CD4-positive, alpha-beta T cell treated with Interleukin-12 subunit alpha and Interleukin-12 subunit beta, for 1 hour (primary cell): ENCODE measurements at regions not wholly inside any gene's neighbourhood (a gene's known extent, or its start where the extent isn't known, plus 50 kb on each side); places are given as distances from the start of the nearest gene placed in this dataset.
"Not testable (repeated sequence)": the region's sequence is repeated elsewhere in the genome, so short reads cannot be mapped to it uniquely, and the experiment has no call there.

Experiments
- DNase-seq: peaks from one replicate; pipeline ENCODE4 v3.0.0-alpha.2; 2020

DNA sequence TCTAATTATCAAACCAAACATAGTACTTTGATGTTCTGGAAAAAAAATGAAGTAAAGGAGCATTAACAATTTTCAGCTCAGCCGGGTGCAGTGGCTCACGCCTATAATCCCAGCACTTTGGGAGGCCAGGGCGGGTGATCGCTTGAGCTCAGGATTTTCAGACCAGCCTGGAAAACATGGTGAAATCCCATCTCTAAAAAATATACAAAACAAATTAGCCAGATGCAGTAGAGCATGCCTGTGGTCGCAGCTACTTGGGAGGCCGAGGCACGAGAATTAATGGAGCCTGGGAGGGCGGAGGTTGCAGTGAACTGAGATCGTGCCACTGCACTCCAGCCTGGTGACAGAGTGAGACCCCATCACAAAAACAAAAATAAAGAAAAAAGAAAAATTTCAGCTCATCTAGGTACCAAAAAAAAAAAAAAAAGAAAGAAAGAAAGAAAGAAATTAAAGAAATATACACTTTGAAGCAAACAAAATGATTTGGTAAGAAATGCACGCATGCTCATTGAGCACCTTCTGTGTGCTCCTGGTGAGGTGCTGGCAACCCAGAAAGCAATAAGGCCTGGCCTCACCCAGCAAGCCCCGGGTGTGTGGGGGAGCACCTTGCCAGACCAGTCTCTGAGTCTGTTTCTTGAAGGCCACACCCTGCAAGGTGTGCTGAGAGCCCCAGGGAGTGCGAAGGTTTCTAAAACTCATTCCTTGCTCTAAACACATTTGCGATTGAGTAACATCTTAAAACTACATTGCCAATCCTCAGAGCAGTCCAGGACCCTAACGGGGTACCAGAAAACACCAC, 133.5 kb downstream of the TFCP2L1 start:
- DNase-seq, result no peak

DNA sequence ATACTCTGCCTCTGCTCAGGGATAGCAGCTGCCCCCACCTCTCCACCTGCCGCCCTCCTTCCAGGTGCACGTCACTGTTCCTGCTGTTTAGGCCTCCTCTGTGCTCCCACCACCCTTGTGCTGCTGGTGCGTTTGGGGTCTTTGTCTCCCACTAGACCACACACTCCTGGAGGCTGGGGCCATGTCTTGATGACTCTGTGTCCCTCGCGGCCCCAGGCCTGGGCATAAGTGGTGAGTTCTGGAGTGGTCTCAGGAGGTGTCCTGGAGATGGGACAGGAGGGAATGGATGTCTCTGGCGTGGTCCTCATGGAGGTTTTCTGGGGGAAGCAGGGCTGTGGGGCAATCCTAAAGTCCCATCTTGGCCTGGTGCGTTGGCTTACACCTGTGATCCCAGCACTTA, 132.1 kb downstream of the TFCP2L1 start:
- DNase-seq, result no peak

DNA sequence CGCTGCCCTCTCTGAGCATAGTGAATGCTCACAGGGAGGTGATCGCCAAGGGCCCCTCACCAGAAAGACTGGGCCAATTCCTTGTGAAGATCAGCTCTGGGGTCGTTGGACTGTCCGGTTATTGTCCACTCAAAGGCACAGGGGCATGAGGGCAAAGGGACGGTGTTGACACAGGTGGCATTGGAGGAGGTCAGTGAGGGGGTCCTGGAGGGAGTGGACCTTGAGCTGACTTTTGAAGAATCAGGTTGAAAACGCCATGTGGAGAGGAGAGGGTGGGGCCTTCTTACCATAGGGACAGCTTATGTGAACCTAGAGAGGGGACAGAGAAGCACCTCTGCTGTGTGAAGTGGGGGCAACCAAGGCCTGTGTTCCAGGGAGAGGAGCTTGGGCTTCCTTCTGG, 131.5 kb downstream of the TFCP2L1 start:
- DNase-seq, result no peak

DNA sequence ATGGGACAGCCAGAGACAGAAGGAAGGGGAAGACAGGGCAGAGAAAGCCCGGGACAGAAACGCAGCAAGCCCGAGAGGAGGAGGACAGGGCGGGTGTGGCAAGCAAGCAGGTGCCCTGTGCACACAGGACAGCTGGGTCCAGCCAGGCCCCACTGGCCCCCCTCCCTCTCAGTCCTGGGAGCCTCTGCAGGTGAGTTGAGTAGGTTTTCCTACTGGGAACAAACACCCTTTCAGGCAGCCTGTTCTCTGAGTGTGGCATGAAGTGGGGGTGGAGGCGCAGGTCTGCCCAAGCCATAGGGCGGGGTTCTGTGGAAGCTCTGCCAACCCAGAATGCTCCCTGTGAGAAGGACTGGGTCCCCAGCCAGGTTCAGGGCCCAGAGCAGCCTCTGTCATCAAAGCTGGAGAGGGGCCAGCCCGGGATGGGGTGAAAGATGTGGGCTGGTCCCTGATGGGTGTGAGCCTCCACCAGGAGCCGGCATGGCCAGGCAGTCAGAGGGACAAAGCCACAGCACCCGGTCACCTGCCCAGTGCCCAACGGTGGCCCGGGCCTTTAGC, 129.4 kb downstream of the TFCP2L1 start:
- no peak for DNase-seq

DNA sequence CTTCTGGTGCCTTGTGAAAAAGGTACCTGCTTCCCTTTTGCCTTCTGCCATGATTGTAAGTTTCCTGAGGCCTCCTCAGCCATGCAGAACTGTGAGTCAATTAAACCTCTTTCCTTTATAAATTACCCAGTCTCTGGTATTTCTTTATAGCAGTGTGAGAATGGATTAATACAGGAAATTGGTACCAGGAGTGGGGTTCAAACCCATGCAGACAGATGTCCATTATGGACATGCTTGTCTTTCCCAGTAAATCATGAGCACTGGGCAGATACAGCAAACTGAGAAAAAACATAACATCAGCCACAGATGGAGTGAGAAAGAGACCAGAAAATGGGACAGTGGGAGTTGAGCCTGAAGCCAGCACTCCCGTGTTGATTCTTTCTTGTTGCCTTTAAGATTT, 127.5 kb downstream of the TFCP2L1 start:
- DNase-seq, result not testable (repeated sequence)

DNA sequence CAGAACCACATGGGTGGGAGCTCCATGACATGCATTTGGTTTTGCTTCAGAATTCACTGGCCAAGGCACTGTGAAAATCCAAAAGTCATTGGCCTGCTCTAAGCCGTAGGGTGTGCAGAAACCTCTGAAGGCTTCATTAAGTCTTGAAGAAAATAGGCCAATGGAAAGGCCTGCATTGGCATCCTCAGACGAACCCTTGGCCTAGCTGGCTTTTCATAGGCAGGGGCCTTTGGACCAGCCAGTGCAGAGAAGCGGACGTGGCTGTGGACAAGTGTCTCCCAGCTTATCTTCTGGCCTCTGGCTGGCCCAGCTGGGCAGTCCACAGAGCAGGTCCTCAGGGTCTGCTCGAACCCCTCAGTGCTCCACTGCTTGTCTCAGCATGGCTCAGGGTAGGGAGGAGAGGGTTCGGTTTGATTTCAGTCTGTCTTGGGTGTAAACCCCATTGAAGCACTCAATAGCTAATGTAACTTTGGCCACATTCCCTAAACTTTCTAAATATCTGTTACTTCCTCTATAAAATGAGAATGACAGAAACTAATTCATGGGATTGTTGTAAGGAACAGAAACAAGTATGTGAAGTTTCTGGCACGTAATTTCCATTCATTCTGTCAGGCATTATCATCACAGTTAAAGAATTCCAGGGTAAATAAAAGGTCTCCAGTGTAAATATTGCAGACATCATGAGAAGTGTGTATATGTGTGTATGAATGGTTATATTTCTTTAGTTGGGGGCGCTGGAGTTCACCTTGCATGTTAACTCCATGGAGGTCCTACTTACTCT, 125.5 kb downstream of the TFCP2L1 start:
- DNase-seq, result no peak

DNA sequence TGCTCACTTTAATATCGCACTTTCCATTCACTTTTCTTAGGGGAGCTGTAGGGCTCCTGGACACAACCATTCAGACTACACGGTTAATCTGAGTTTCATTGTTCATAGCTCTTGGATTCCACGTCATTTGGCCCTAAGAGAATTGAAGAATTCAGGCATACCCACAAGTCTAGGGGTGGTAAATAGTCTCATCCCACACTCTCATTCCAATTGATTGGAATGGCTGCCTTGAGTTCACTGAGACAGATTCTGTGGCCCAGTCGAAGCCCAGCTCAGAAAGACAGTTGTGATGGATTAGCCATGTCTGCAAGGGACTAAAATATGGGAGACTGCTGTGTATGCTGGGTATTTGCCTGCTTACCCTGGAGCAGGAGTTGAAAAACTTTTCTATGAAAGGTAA, 124.6 kb downstream of the TFCP2L1 start:
- DNase-seq, result no peak

DNA sequence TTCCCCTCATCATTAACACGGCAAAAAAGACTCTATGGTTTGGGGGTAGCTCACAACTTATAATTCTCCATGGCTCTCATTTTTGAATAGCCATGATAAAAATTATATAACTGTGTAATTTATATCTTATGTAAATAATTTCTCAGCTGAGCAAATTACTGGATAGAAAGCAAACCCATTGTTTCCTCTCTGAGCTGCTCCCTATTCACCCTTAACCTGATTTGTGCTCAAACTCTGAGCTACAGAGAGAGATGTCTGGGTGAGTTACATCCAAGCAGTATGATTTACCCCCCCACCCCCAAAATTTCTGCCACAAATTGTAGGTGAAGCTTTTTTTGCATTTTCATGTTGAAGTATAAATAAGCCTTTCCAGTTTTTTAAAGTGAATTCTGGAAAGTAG, 123.7 kb downstream of the TFCP2L1 start:
- no peak for DNase-seq

DNA sequence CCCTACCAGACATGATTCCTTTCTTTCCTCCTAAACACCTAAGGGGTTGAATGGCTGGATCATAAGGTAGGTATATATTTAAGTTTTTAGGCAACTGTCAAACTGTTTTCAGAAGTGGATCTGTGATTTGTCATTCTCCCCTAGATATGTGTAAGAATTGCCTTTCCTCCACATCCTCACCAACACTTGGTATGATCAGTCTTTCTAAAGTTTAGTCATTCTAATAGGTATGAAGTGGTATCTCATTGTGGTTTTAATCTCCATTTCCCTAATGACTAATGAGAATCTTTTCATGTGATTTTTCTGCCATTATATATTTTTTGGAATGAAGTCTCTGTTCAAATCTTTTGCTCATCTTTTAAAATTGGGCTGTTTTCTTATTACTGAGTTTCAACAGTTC, 122.1 kb downstream of the TFCP2L1 start:
- no peak for DNase-seq

DNA sequence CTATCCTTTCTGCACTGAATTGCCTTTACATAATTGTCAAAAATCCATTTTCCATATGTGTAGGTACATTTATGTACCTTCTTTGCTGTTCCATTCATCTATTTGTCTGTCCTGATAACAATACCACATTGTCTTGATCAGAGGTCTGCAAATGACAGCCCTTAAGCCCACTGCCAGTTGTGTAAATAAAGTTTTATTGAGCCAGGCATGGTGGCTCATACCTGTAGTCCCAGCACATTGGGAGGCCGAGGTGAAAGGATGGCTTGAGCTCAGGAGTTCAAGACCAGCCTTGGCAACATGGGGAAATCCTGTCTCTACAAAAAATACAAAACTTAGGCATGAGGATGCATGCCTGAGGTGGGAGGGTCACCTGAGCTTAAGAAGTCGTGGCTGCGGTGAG, 121.0 kb downstream of the TFCP2L1 start:
- DNase-seq, result no peak

DNA sequence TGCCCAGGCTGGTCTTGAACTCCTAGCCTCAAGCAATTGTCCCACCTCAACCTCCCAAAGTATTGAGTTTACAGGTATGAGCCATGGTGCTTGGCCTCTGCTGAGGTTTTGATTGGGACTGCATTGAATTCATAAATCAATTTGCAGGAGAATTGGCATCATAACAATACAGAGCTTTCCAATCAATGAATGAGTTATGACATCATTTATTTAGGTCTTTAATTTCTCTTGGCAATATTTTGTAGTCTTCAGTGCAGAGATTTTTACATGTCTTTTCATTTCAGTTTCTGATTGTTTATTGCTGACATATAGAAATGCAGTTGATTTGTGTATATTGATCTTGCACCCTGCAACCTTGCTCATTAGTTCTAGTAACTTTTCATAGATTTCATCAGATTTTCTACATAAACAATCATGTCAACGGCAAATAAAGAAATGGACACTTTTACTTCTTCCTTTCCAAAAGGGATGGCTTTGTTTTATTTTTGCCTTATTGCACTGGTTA, 119.9 kb downstream of the TFCP2L1 start:
- DNase-seq, result no peak
